GM18498 (cell line): ENCODE measurements at regions not wholly inside any gene's neighbourhood (a gene's known extent, or its start where the extent isn't known, plus 50 kb on each side); places are given as distances from the start of the nearest gene placed in this dataset.

ENCODE experiments used
- ATAC-seq: cut with Tn5 transposase; IDR thresholded peaks from one replicate; pipeline ENCODE4 v1.9.1; 2021; ENCODE audit warnings: mild to moderate bottlenecking, moderate library complexity; ENCODE audit not compliant: unreplicated experiment

GRCh38 chr2:200013906-200014305, 58.5 kb downstream of the MAIP1 start:
- ATAC-seq, result no peak

- ATAC-seq, result no peak
These were observed 66.2 kb downstream of the MAIP1 start for GRCh38 chr2:200021449-200022114.

- ATAC-seq, result no peak
These were observed 67.1 kb downstream of the MAIP1 start for GRCh38 chr2:200022511-200022910.

GRCh38 chr2:200023570-200023969, 68.2 kb downstream of the MAIP1 start:
- no peak for ATAC-seq

- no peak for ATAC-seq
These were observed 70.3 kb downstream of the MAIP1 start for GRCh38 chr2:200025717-200026116.

- no peak for ATAC-seq
These were observed 71.2 kb downstream of the MAIP1 start for GRCh38 chr2:200026332-200027230.

- ATAC-seq, result no peak
These were observed 73.6 kb downstream of the MAIP1 start for GRCh38 chr2:200028998-200029397.

GRCh38 chr2:200032895-200033294, 77.5 kb downstream of the MAIP1 start:
- no peak for ATAC-seq

- no peak for ATAC-seq
These were observed 78.5 kb downstream of the MAIP1 start for GRCh38 chr2:200033929-200034328.

- no peak for ATAC-seq
These were observed 79.4 kb downstream of the MAIP1 start for GRCh38 chr2:200034816-200035215.

- ATAC-seq, result no peak
These were observed 84.6 kb downstream of the MAIP1 start for GRCh38 chr2:200039724-200040650.

GRCh38 chr2:200040831-200041230, 85.4 kb downstream of the MAIP1 start:
- no peak for ATAC-seq

GRCh38 chr2:200041639-200042038, 86.3 kb downstream of the MAIP1 start:
- no peak for ATAC-seq

- ATAC-seq, result no peak
These were observed 86.8 kb downstream of the MAIP1 start for GRCh38 chr2:200042102-200042735.

GRCh38 chr2:200042944-200043343, 87.6 kb downstream of the MAIP1 start:
- no peak for ATAC-seq

- no peak for ATAC-seq
These were observed 89.1 kb downstream of the MAIP1 start for GRCh38 chr2:200044453-200044852.

GRCh38 chr2:200048421-200048820, 93.0 kb downstream of the MAIP1 start:
- no peak for ATAC-seq

- no peak for ATAC-seq
These were observed 93.7 kb downstream of the MAIP1 start for GRCh38 chr2:200049086-200049485.

- no peak for ATAC-seq
These were observed 95.7 kb downstream of the MAIP1 start for GRCh38 chr2:200050921-200051610.

GRCh38 chr2:200051611-200051945, 96.2 kb downstream of the MAIP1 start:
- no peak for ATAC-seq
